NT2/D1 (cell line): ENCODE measurements at regions not wholly inside any gene's neighbourhood (a gene's known extent, or its start where the extent isn't known, plus 50 kb on each side); places are given as distances from the start of the nearest gene placed in this dataset.

Experiments used
- YY1 ChIP-seq: IDR thresholded peaks from 2 replicates; pipeline ENCODE4 v1.6.1; 2011; ENCODE audit not compliant: insufficient read length, insufficient read depth
- ZNF274 ChIP-seq: IDR thresholded peaks from 2 replicates; pipeline ENCODE4 v1.6.1; 2011; ENCODE audit warnings: mild to moderate bottlenecking, low read depth, low read length

GRCh38 chr22:47276991-47277390, 514.5 kb downstream of the TBC1D22A start:
- TF ChIP-seq YY1 (no peak), ZNF274 (no peak)
